Thyroid gland (tissue), 4 donors: ENCODE measurements at regions not wholly inside any gene's neighbourhood (a gene's known extent, or its start where the extent isn't known, plus 50 kb on each side); places are given as distances from the start of the nearest gene placed in this dataset.

Experiments
- DNase-seq, 2 donors: peaks; one replicate each; pipeline ENCODE4 v3.0.0-alpha.2; 2019
- H3K27ac ChIP-seq, 3 donors: fragments of 200-600 bp; sonication (generic); 1 replicate in 2 of 3; 2 replicates in 1 of 3; pipeline ENCODE4 v1.5.1; 2016 to 2019; ENCODE audit warnings: mild to moderate bottlenecking in 1 of 3, moderate library complexity in 1 of 3
- H3K27me3 ChIP-seq: fragments of 200-600 bp; sonication (generic); one replicate; pipeline ENCODE4 v1.5.1; 2019
- H3K36me3 ChIP-seq, 2 donors: fragments of 200-600 bp; sonication (generic); one replicate each; pipeline ENCODE4 v1.5.1; 2016 to 2019
- H3K4me1 ChIP-seq, 2 donors: fragments of 200-600 bp; sonication (generic); one replicate each; pipeline ENCODE4 v1.5.1; 2017 to 2019
- H3K4me3 ChIP-seq, 3 donors: fragments of 200-600 bp; sonication (generic); replicated peaks in 1 of 3; 1 replicate in 2 of 3; 2 replicates in 1 of 3; pipeline ENCODE4 v1.5.1; 2016; ENCODE audit warnings: mild to moderate bottlenecking in 1 of 3
- H3K9me3 ChIP-seq: fragments of 200-600 bp; sonication (generic); one replicate; pipeline ENCODE4 v1.5.1; 2017
- POLR2A ChIP-seq, 2 donors: fragments of 450-650 bp; IDR thresholded peaks; one replicate each; pipeline ENCODE4 v1.6.1; 2017; ENCODE audit warnings: antibody characterized with exemption in 2 of 2, mild to moderate bottlenecking in 2 of 2, moderate library complexity in 1 of 2
- WGBS, 2 donors: methylation state at CpG; one replicate each; pipeline ENCODE4 v1.1.5; 2017; 5-methylcytosine and 5-hydroxymethylcytosine counted together
- intact Hi-C: fragments of 100-400 bp; cut with DNase I; formaldehyde crosslinking; loops from one replicate; pipeline ENCODE4 v1.15.1; 2023
- TF ChIP-seq, protein P1 (sequence below), 6 experiments: fragments of 200-600 bp in 3 of 6; fragments of 450-650 bp in 3 of 6; sonication (generic) in 3 of 6; IDR thresholded peaks; one replicate each; pipeline ENCODE4 v1.5.1; 2016 to 2019; ENCODE audit warnings: antibody characterized with exemption in 6 of 6, mild to moderate bottlenecking in 2 of 6, inconsistent platforms in 1 of 6, moderate library complexity in 1 of 6

DNA sequence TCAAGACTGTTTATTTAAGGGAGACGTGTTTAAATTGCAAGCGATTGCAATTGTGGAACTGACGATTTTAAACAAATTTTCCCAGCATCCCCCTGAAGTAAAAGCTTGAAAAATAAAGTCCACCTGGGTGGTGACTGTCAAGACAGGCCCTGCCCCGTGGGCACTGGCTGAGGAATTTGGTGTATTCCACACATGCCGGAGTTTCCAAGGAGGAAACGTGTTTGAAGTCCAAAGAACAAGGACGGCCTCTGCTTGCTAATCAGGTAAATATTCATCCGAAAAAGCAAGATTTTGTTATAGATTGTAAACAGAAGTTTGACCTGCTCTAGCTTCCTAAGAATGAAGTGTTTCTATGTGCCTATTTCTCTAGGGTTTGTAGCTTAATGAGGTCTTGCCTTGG, 505.1 kb downstream of the QKI start:
- Histone ChIP-seq H3K4me3 (no peak overlapping the region), H3K9me3 (no peaks in the 10 kb centered on the region), H3K27ac (no peak overlapping the region), H3K4me1 (no peaks in the 10 kb centered on the region), H3K36me3 (no peaks in the 10 kb centered on the region), H3K27me3 (no peaks in the 10 kb centered on the region)
- DNase-seq = no peak
- intact Hi-C loops = no loop called here
- WGBS, 2 donors = 68 to 75% methylated on average over 8 of the region's 8 CpGs
- TF ChIP-seq, protein P1, sequence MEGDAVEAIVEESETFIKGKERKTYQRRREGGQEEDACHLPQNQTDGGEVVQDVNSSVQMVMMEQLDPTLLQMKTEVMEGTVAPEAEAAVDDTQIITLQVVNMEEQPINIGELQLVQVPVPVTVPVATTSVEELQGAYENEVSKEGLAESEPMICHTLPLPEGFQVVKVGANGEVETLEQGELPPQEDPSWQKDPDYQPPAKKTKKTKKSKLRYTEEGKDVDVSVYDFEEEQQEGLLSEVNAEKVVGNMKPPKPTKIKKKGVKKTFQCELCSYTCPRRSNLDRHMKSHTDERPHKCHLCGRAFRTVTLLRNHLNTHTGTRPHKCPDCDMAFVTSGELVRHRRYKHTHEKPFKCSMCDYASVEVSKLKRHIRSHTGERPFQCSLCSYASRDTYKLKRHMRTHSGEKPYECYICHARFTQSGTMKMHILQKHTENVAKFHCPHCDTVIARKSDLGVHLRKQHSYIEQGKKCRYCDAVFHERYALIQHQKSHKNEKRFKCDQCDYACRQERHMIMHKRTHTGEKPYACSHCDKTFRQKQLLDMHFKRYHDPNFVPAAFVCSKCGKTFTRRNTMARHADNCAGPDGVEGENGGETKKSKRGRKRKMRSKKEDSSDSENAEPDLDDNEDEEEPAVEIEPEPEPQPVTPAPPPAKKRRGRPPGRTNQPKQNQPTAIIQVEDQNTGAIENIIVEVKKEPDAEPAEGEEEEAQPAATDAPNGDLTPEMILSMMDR (IDR thresholded peaks at IDR 0.05) = no peak
- TF ChIP-seq POLR2A (IDR thresholded peaks at IDR 0.05) = no peak

DNA sequence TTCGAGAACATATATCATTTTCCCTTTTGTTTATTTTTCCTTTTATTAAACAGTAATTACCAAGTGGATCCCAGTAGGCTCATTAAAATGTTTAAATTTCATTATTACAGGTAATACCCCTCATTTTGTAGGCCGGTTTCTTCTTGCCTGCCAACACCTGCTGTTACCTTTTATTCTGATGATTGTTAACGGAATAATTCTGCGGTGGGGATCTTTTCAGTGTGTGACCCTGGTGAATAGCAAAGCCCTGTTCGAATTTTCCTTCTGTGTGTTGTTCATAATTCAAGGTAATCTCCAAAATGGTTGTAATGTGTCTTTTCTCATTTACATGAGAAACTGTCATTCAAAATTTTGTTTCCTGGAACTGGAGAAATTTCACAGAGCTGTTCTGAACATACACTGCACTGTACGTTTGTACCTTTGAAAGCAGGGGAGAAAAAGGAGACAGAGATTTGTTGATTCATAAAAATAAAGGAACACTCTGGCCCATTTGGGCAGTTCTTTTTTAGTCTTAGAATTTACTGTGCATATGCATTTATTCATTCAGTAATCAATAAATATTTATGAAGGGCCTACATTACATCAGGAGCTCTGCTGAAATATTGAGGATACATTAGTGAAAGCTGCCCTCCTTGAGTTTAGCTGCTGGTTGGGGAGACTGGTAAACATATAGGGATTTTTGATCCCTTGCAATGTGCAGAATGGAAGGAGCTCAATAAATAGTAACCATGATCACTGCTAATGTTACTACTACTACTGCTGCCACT, 502.0 kb downstream of the QKI start:
- H3K36me3 ChIP-seq = no peaks in the 10 kb centered on the region
- no peak for DNase-seq
- H3K9me3 ChIP-seq = no peaks in the 10 kb centered on the region
- no peaks in the 10 kb centered on the region for H3K27me3 ChIP-seq
- TF ChIP-seq POLR2A (IDR thresholded peaks at IDR 0.05) = no peak
- TF ChIP-seq, protein P1 (IDR thresholded peaks at IDR 0.05) = no peak
- no peak overlapping the region for H3K27ac ChIP-seq
- no peaks in the 10 kb centered on the region for H3K4me1 ChIP-seq
- intact Hi-C loops = no loop called here
- WGBS, 2 donors = 91 to 95% methylated on average over 6 of the region's 6 CpGs
- H3K4me3 ChIP-seq = no peak overlapping the region

DNA sequence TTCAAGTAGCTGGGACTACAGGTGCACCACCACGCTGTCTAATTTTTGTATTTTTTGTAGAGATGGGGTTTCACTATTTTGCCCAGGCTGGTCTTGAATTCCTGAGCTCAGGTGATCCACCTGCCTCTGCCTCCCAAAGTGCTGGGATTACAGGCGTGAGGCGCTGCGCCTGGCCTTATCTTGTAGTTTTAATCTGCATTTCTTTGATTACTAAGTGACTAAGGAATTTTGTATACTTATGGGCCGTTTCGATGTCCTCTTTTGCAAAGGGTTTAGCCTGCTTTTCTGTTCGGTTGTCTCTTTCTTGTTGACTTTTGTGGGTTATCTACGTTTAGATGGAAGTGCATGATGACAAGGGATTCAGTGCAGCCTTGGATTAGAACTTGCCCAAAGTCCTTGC, 500.6 kb downstream of the QKI start:
- Histone ChIP-seq H3K36me3 (no peaks in the 10 kb centered on the region), H3K4me3 (no peak overlapping the region), H3K4me1 (no peaks in the 10 kb centered on the region), H3K27ac (no peak overlapping the region), H3K27me3 (no peaks in the 10 kb centered on the region), H3K9me3 (no peaks in the 10 kb centered on the region)
- 71 to 75% methylated on average over 8 of the region's 8 CpGs for WGBS, 2 donors
- no peak for TF ChIP-seq POLR2A (IDR thresholded peaks at IDR 0.05)
- TF ChIP-seq, protein P1 (IDR thresholded peaks at IDR 0.05) = no peak
- intact Hi-C loops = no loop called here
- no peak for DNase-seq

DNA sequence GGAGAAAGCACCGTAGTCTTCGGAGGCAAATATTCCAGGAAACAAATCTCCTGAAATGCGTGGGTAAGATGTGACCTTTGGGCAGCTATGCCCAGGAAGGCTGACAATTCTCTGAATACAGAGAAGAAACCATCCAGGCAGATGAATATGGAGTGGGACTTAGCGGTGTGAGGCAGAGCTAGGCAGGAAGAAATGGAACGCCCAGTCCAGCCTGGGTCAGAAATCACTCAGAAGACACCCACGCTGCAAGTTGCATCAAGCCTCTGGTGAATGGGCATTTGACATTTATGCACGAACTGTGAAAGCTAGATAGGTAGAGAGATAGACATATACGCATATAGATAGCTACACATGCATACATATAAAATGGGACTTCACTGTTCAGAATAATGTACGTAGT, 498.5 kb downstream of the QKI start:
- Histone ChIP-seq H3K4me3 (no peak overlapping the region), H3K36me3 (no peaks in the 10 kb centered on the region), H3K27me3 (no peaks in the 10 kb centered on the region), H3K9me3 (no peaks in the 10 kb centered on the region), H3K27ac (no peak overlapping the region), H3K4me1 (no peaks in the 10 kb centered on the region)
- no peak for DNase-seq
- 93% methylated on average over 9 of the region's 9 CpGs for WGBS, 2 donors
- intact Hi-C loops = no loop called here
- TF ChIP-seq POLR2A (IDR thresholded peaks at IDR 0.05) = no peak
- TF ChIP-seq, protein P1 (IDR thresholded peaks at IDR 0.05) = no peak

DNA sequence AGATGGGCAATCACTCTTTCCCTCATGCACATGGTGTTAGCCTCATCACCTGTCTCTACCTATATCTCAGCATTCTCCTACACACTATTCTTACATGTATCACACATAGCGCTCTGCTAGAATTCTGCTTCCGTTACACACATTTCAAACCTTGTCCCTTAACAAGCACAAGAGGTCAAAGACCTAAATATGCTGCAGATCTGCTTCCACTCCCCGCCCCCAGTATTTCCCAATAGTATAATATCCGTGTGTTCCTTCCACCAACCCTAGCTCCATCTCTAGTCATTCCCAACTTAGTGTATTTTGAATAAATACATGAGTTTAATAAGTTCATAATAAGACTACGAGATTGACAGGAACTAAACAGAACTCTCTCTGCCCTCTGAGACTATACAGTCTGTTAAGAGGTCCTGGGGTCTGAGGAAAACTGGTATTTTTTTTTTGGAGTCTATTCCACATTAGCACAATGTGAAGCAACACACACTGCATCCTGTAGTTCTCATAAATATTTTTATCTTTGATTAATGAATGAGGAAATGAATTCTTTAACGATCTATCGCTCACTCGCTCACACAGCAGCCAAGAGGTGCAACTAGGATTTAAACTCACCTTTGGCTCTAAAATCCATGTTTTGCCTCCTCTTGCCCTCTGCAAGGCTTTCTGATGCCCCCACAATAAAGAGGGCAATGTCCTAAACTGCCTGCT, 491.6 kb downstream of the QKI start:
- Histone ChIP-seq H3K4me3 (no peak overlapping the region), H3K36me3 (no peaks in the 10 kb centered on the region), H3K27ac (no peak overlapping the region), H3K9me3 (no peaks in the 10 kb centered on the region), H3K4me1 (no peaks in the 10 kb centered on the region), H3K27me3 (no peaks in the 10 kb centered on the region)
- TF ChIP-seq, protein P1 (IDR thresholded peaks at IDR 0.05) = no peak
- no peak for TF ChIP-seq POLR2A (IDR thresholded peaks at IDR 0.05)
- 92 to 93% methylated on average over 8 of the region's 8 CpGs for whole genome bisulfite sequencing, 2 donors
- DNase-seq = no peak
- intact Hi-C loops = no loop called here
